H1 (cell line): ENCODE measurements at regions not wholly inside any gene's neighbourhood (a gene's known extent, or its start where the extent isn't known, plus 50 kb on each side); places are given as distances from the start of the nearest gene placed in this dataset.

ENCODE experiments used
- CTCF ChIA-PET: fragments of 300-600 bp; sonication (Branson Sonifier 250); formaldehyde crosslinking; loops from one replicate; lab custom pipeline; 2021; ENCODE audit not compliant: partially characterized antibody; lab: Charles Lee
- POLR2A ChIA-PET: fragments of 300-600 bp; sonication (Branson Sonifier 250); formaldehyde crosslinking; loops from one replicate; lab custom pipeline; 2021; ENCODE audit warnings: inconsistent platforms; ENCODE audit not compliant: partially characterized antibody; lab: Charles Lee
- DNase-seq, 2 experiments: peaks; one replicate each; pipeline versions ENCODE4 v3.0.0 to v3.0.0-alpha.2; 2010 to 2022; ENCODE audit warnings: low spot score in 2 of 2, low read depth in 1 of 2, mixed read lengths in 1 of 2
- FAIRE-seq: peaks from 2 replicates; lab custom pipeline; 2011; peaks lifted over from hg19 to GRCh38; lab: Jason Lieb, UNC
- H2AFZ ChIP-seq: 2 replicates; pipeline ENCODE4 v1.8.1; 2012; ENCODE audit warnings: low read length, inconsistent platforms
- H2AK5ac ChIP-seq: 2 replicates; pipeline ENCODE4 v1.6.1; 2013; ENCODE audit warnings: low read depth, low read length
- H2BK120ac ChIP-seq: replicated peaks from 2 replicates; pipeline ENCODE3; 2013; ENCODE audit warnings: low read depth, low read length, inconsistent platforms
- H2BK12ac ChIP-seq: 2 replicates; pipeline ENCODE4 v1.6.1; 2013; ENCODE audit warnings: low read depth, low read length
- H2BK15ac ChIP-seq: 2 replicates; pipeline ENCODE4 v1.6.1; 2013; ENCODE audit warnings: low read length
- H2BK20ac ChIP-seq: 2 replicates; pipeline ENCODE4 v1.6.1; 2013; ENCODE audit warnings: low read length
- H2BK5ac ChIP-seq: 2 replicates; pipeline ENCODE4 v1.6.1; 2013; ENCODE audit warnings: low read depth, low read length
- H3K14ac ChIP-seq: 2 replicates; pipeline ENCODE4 v1.6.1; 2013; ENCODE audit warnings: inconsistent platforms; ENCODE audit not compliant: insufficient read length
- H3K18ac ChIP-seq: 2 replicates; pipeline ENCODE4 v1.6.1; 2013; ENCODE audit warnings: low read length; ENCODE audit errors: extremely low read depth
- H3K23ac ChIP-seq: 2 replicates; pipeline ENCODE4 v1.6.1; 2013; ENCODE audit warnings: inconsistent platforms; ENCODE audit not compliant: insufficient read length
- H3K23me2 ChIP-seq: 2 replicates; pipeline ENCODE4 v1.6.1; 2013; ENCODE audit warnings: low read depth, low read length
- H3K27ac ChIP-seq: 2 replicates; pipeline ENCODE4 v1.6.1; 2011; ENCODE audit warnings: low read depth, low read length, inconsistent platforms
- H3K27me3 ChIP-seq, 4 experiments: replicated peaks in 1 of 4; 1 replicate in 1 of 4; 2 replicates in 3 of 4; pipeline versions ENCODE4 v1.6.1 to v1.8.1; 2011 to 2013; ENCODE audit warnings: low read length in 3 of 4, mild to moderate bottlenecking in 3 of 4, inconsistent platforms in 2 of 4, mixed read lengths in 2 of 4, moderate library complexity in 1 of 4; ENCODE audit not compliant: control insufficient read depth in 3 of 4, insufficient read depth in 3 of 4; ENCODE audit errors: extremely low read depth in 1 of 4
- H3K36me3 ChIP-seq, 4 experiments: 2 replicates each; pipeline versions ENCODE4 v1.6.1 to v1.8.1; 2011 to 2013; ENCODE audit warnings: mild to moderate bottlenecking in 4 of 4, low read length in 3 of 4, moderate library complexity in 2 of 4, control low read depth in 1 of 4, inconsistent platforms in 1 of 4; ENCODE audit not compliant: insufficient read depth in 4 of 4, control insufficient read depth in 2 of 4
- H3K4ac ChIP-seq: replicated peaks from 2 replicates; pipeline ENCODE3; 2013; ENCODE audit warnings: low read length, low read depth, mixed read lengths, inconsistent platforms; ENCODE audit not compliant: insufficient read length
- H3K4me1 ChIP-seq, 4 experiments: replicated peaks in 1 of 4; 1 replicate in 1 of 4; 2 replicates in 3 of 4; pipeline versions ENCODE4 v1.6.1 to v1.8.1; 2011 to 2013; ENCODE audit warnings: low read length in 3 of 4, inconsistent platforms in 2 of 4, mixed read lengths in 1 of 4; ENCODE audit not compliant: insufficient read depth in 4 of 4, control insufficient read depth in 3 of 4
- H3K4me2 ChIP-seq, 2 experiments: 2 replicates each; pipeline versions ENCODE4 v1.6.1 to v1.8.1; 2011 to 2013; ENCODE audit warnings: low read depth in 2 of 2, low read length in 2 of 2, control low read depth in 1 of 2, inconsistent platforms in 1 of 2, mild to moderate bottlenecking in 1 of 2; ENCODE audit not compliant: insufficient read depth in 1 of 2
- H3K4me3 ChIP-seq, 4 experiments: fragments of 200-600, 300-600 bp in 1 of 4; sonication (generic), shearing (Covaris generic), sonication (Bioruptor Twin) in 1 of 4; 2 replicates each; pipeline versions ENCODE4 v1.5.1 to v1.8.1; 2011 to 2016; ENCODE audit warnings: low read length in 4 of 4, low read depth in 3 of 4, control low read depth in 2 of 4, inconsistent platforms in 2 of 4, mild to moderate bottlenecking in 2 of 4, mixed read lengths in 1 of 4, moderate library complexity in 1 of 4; ENCODE audit not compliant: insufficient read depth in 2 of 4; ENCODE audit errors: extremely low read depth in 1 of 4
- H3K56ac ChIP-seq: replicated peaks from 2 replicates; pipeline ENCODE3; 2013; ENCODE audit warnings: low read depth, mild to moderate bottlenecking, mixed read lengths, low read length, inconsistent platforms; ENCODE audit not compliant: insufficient read length
- H3K79me1 ChIP-seq: 2 replicates; pipeline ENCODE4 v1.6.1; 2013; ENCODE audit warnings: low read depth, low read length, control low read depth
- H3K79me2 ChIP-seq, 2 experiments: 2 replicates each; pipeline versions ENCODE4 v1.6.1 to v1.8.1; 2012 to 2013; ENCODE audit warnings: low read length in 2 of 2, mild to moderate bottlenecking in 2 of 2, inconsistent platforms in 1 of 2; ENCODE audit not compliant: insufficient read depth in 2 of 2, control insufficient read depth in 1 of 2
- H3K9ac ChIP-seq, 4 experiments: replicated peaks in 1 of 4; 1 replicate in 1 of 4; 2 replicates in 3 of 4; pipeline versions ENCODE4 v1.6.1 to v1.8.1; 2011 to 2013; ENCODE audit warnings: low read depth in 3 of 4, low read length in 3 of 4, control low read depth in 2 of 4, mild to moderate bottlenecking in 2 of 4, moderate library complexity in 2 of 4, inconsistent platforms in 1 of 4; ENCODE audit errors: extremely low read depth in 1 of 4
- H3K9me3 ChIP-seq, 2 experiments: 2 replicates each; pipeline versions ENCODE4 v1.6.1 to v1.8.1; 2012 to 2013; ENCODE audit warnings: mild to moderate bottlenecking in 2 of 2, moderate library complexity in 2 of 2, control low read depth in 1 of 2, inconsistent platforms in 1 of 2, low read depth in 1 of 2, low read length in 1 of 2, mixed read lengths in 1 of 2; ENCODE audit not compliant: insufficient read depth in 2 of 2
- H4K20me1 ChIP-seq, 2 experiments: replicated peaks in 1 of 2; 2 replicates each; pipeline versions ENCODE3 to v1.8.1; 2011 to 2013; ENCODE audit warnings: inconsistent platforms in 2 of 2, low read length in 2 of 2, mild to moderate bottlenecking in 1 of 2; ENCODE audit not compliant: insufficient read depth in 2 of 2, control insufficient read depth in 1 of 2
- H4K5ac ChIP-seq: 2 replicates; pipeline ENCODE4 v1.6.1; 2013; ENCODE audit warnings: low read length, low read depth, mixed read lengths, inconsistent platforms; ENCODE audit not compliant: insufficient read length
- H4K8ac ChIP-seq: 2 replicates; pipeline ENCODE4 v1.8.0; 2013; ENCODE audit warnings: mild to moderate bottlenecking, moderate library complexity, low read length, inconsistent platforms; ENCODE audit not compliant: insufficient read depth; ENCODE audit errors: extremely low read depth
- H4K91ac ChIP-seq: replicated peaks from 2 replicates; pipeline ENCODE3; 2013; ENCODE audit warnings: low read length, mixed read lengths, inconsistent platforms; ENCODE audit not compliant: insufficient read length
- ASH2L ChIP-seq: fragments of 200-600, 300-600 bp; sonication (generic); IDR thresholded peaks from one replicate; pipeline ENCODE4 v1.7.1; 2017; ENCODE audit warnings: low read length
- CEBPB ChIP-seq: IDR thresholded peaks from 2 replicates; pipeline ENCODE4 v1.6.1; 2012; ENCODE audit warnings: low read depth, low read length
- CREB1 ChIP-seq: IDR thresholded peaks from 2 replicates; pipeline ENCODE4 v1.6.1; 2012; ENCODE audit warnings: inconsistent platforms
- FOSL1 ChIP-seq: IDR thresholded peaks from 2 replicates; pipeline ENCODE4 v1.6.1; 2011; ENCODE audit warnings: mild to moderate bottlenecking, low read depth, low read length, moderate library complexity; ENCODE audit not compliant: insufficient read depth
- KDM1A ChIP-seq: fragments of 200-600, 300-600 bp; sonication (generic); IDR thresholded peaks from 2 replicates; pipeline ENCODE4 v1.7.1; 2016; ENCODE audit warnings: mild to moderate bottlenecking, low read length, borderline replicate concordance
- NANOG ChIP-seq: IDR thresholded peaks from 2 replicates; pipeline ENCODE4 v1.6.1; 2011; ENCODE audit warnings: low read length, low read depth, mild to moderate bottlenecking, inconsistent platforms; ENCODE audit not compliant: insufficient read depth, poor library complexity, severe bottlenecking
- NRF1 ChIP-seq: IDR thresholded peaks from 2 replicates; pipeline ENCODE4 v1.6.1; 2011; ENCODE audit warnings: mild to moderate bottlenecking, low read depth, low read length, improper control_type of control experiment
- RXRA ChIP-seq: IDR thresholded peaks from 2 replicates; pipeline ENCODE4 v1.6.1; 2011; ENCODE audit warnings: low read depth, mild to moderate bottlenecking, low read length, moderate library complexity; ENCODE audit not compliant: insufficient read depth
- SIN3A ChIP-seq, 2 experiments: IDR thresholded peaks in 1 of 2; conservative IDR thresholded peaks in 1 of 2; 2 replicates each; pipeline ENCODE4 v1.6.1; 2011 to 2012; ENCODE audit warnings: low read length in 2 of 2, improper control_type of control experiment in 1 of 2, low read depth in 1 of 2, mild to moderate bottlenecking in 1 of 2
- SP2 ChIP-seq: IDR thresholded peaks from 2 replicates; pipeline ENCODE4 v1.6.1; 2012; ENCODE audit warnings: mild to moderate bottlenecking, low read length, inconsistent platforms
- SP4 ChIP-seq: IDR thresholded peaks from 2 replicates; pipeline ENCODE4 v1.6.1; 2012; ENCODE audit warnings: low read length, inconsistent platforms
- WGBS, 2 experiments: shearing (Covaris generic) in 1 of 2; methylation state at CpG; one replicate each; pipeline versions ENCODE4 v1.1.6 to v1.1.7; 2013 to 2015; ENCODE audit warnings: low lambda C conversion rate in 2 of 2, mixed read lengths in 2 of 2, inconsistent platforms in 1 of 2, low coverage in 1 of 2, missing lambda C conversion rate in 1 of 2; ENCODE audit not compliant: insufficient replicate concordance in 2 of 2, insufficient coverage in 1 of 2, insufficient read length in 1 of 2; ENCODE audit errors: extremely low coverage in 1 of 2, missing lambda C conversion rate in 1 of 2; 5-methylcytosine and 5-hydroxymethylcytosine counted together

DNA sequence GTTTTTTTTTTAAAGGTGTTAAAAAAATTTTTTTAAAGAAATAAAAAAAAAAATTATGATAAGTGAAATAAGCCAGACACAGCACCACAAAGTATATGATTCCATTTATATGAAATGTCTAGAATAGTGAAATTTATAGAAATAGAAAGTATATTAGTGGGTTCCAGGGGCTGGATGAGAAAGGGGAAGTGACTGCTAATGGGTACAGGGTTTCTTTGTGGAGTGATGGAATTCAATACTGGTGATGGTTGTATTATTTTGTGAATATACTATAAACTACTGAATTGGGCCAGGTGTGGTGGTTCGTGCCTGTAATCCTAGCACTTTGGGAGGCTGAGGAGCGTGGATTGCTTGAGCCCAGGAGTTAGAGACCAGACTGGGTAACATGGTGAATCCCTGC, 82.2 kb downstream of the KBTBD2 start:
- Histone ChIP-seq H4K5ac (no peak overlapping the region), H3K23me2 (no peaks in the 10 kb centered on the region), H4K20me1 (no peaks in the 10 kb centered on the region), H2BK5ac (no peak overlapping the region), H3K56ac (no peak overlapping the region), H3K4me2 (no peak overlapping the region), H2BK12ac (no peak overlapping the region), H3K4me1 (no peaks in the 10 kb centered on the region), H2BK15ac (no peak overlapping the region), H3K79me1 (no peaks in the 10 kb centered on the region), H3K18ac (no peak overlapping the region), H2AFZ (no peak overlapping the region), H3K36me3 (no peaks in the 10 kb centered on the region), H4K91ac (no peak overlapping the region), H3K4ac (no peak overlapping the region), H4K8ac (no peak overlapping the region), H3K9me3 (no peaks in the 10 kb centered on the region), H3K14ac (no peak overlapping the region), H2BK20ac (no peak overlapping the region), H3K9ac (no peak overlapping the region), H3K4me3 (no peak overlapping the region), H3K79me2 (no peaks in the 10 kb centered on the region), H2BK120ac (no peak overlapping the region), H3K23ac (no peak overlapping the region), H3K27me3 (no peaks in the 10 kb centered on the region), H2AK5ac (no peak overlapping the region), H3K27ac (no peak overlapping the region)
- ChIA-PET CTCF (interaction anchor here (1.0 to 1.7 kb wide), 2 partner anchors 9 to 43 kb away, joined by 3 to 9 read pairs; no protein-coding TSS in a partner anchor), POLR2A (no interaction called here)
- no peak for FAIRE-seq
- 94% methylated on average over 2 of the region's 2 CpGs; no CpG with 5 or more reads in 1 of the 2 experiments for WGBS, 2 experiments
- no peak for TF ChIP-seq NRF1
- no peak for TF ChIP-seq SIN3A (conservative IDR thresholded peaks at IDR 0.05 in 1 of 2, IDR thresholded peaks at IDR 0.05 in 1 of 2; ENCODE audit: low read depth in 1 of 2, low read length in 2 of 2)
- no peak for TF ChIP-seq RXRA
- no peak for TF ChIP-seq SP4
- no peak for TF ChIP-seq CREB1
- no peak for TF ChIP-seq KDM1A
- no peak for TF ChIP-seq NANOG
- TF ChIP-seq ASH2L = no peak
- TF ChIP-seq SP2 = no peak
- no peak for TF ChIP-seq FOSL1
- no peak for TF ChIP-seq CEBPB
- DNase-seq = no peak
